IMR-90 (cell line): ENCODE measurements at regions not wholly inside any gene's neighbourhood (a gene's known extent, or its start where the extent isn't known, plus 50 kb on each side); places are given as distances from the start of the nearest gene placed in this dataset.
A peak's percentile ranks its signal among the peaks of the same experiment; 100 is the strongest.

ENCODE experiments used
- ATAC-seq: fragments of 200-7000 bp; cut with Tn5 transposase; 2 replicates; pipeline ENCODE4 v1.9.1; 2020; ENCODE audit warnings: low read depth, mild to moderate bottlenecking, moderate library complexity
- BruUV-seq: library from RNA; stranded (reverse); fragments of 400-500 nt; replicated peaks from 2 replicates; lab custom pipeline; 2021; lab: Mats Ljungman, UMichigan
- CTCF ChIA-PET: fragments of 300-600 bp; formaldehyde crosslinking; extraction: SDS; loops from one replicate; lab custom pipeline; 2021; ENCODE audit warnings: antibody characterized with exemption; lab: Yijun Ruan, JAX
- POLR2A ChIA-PET: fragments of 300-600 bp; sonication (Branson Sonifier 250); formaldehyde crosslinking; loops from one replicate; lab custom pipeline; 2022; ENCODE audit warnings: antibody characterized with exemption; ENCODE audit not compliant: unreplicated experiment; lab: Charles Lee
- DNase-seq: peaks from one replicate; pipeline ENCODE4 v3.0.0; 2013
- H2AFZ ChIP-seq: replicated peaks from 2 replicates; pipeline ENCODE3; 2013; ENCODE audit warnings: low read length, mild to moderate bottlenecking; ENCODE audit not compliant: poor library complexity
- H2AK5ac ChIP-seq: 2 replicates; pipeline ENCODE4 v1.6.1; 2013; ENCODE audit warnings: low read depth, low read length, inconsistent platforms
- H2AK9ac ChIP-seq: replicated peaks from 2 replicates; pipeline ENCODE3; 2013; ENCODE audit warnings: mild to moderate bottlenecking, low read depth, low read length, moderate library complexity; ENCODE audit not compliant: poor library complexity
- H2BK120ac ChIP-seq: 2 replicates; pipeline ENCODE4 v1.6.1; 2013; ENCODE audit warnings: low read depth, low read length, inconsistent platforms
- H2BK15ac ChIP-seq: 3 replicates; pipeline ENCODE4 v1.6.1; 2013; ENCODE audit warnings: low read depth, low read length, inconsistent platforms
- H2BK20ac ChIP-seq: 2 replicates; pipeline ENCODE4 v1.6.1; 2013; ENCODE audit warnings: low read depth, mild to moderate bottlenecking, inconsistent platforms, low read length, moderate library complexity
- H2BK5ac ChIP-seq: 2 replicates; pipeline ENCODE4 v1.6.1; 2013; ENCODE audit warnings: mild to moderate bottlenecking, low read depth, low read length, inconsistent platforms; ENCODE audit not compliant: poor library complexity, severe bottlenecking
- H3K14ac ChIP-seq: replicated peaks from 2 replicates; pipeline ENCODE4 v1.6.1; 2013; ENCODE audit warnings: low read depth, low read length, inconsistent platforms
- H3K18ac ChIP-seq: 2 replicates; pipeline ENCODE4 v1.6.1; 2013; ENCODE audit warnings: low read depth, low read length, control low read depth
- H3K23ac ChIP-seq: 2 replicates; pipeline ENCODE4 v1.6.1; 2013; ENCODE audit warnings: low read depth, low read length, inconsistent platforms
- H3K27ac ChIP-seq: 2 replicates; pipeline ENCODE4 v1.5.1; 2013; ENCODE audit warnings: mild to moderate bottlenecking, control low read depth, low read length; ENCODE audit not compliant: insufficient read depth
- H3K27me3 ChIP-seq: 2 replicates; pipeline ENCODE4 v1.6.1; 2013; ENCODE audit warnings: low read length; ENCODE audit not compliant: control insufficient read depth, insufficient read depth
- H3K36me3 ChIP-seq: 2 replicates; pipeline ENCODE4 v1.6.1; 2013; ENCODE audit warnings: low read length, mixed read lengths; ENCODE audit not compliant: control insufficient read depth, insufficient read depth
- H3K4ac ChIP-seq: 2 replicates; pipeline ENCODE4 v1.6.1; 2013; ENCODE audit warnings: low read depth, low read length, inconsistent platforms
- H3K4me1 ChIP-seq: 2 replicates; pipeline ENCODE4 v1.6.1; 2013; ENCODE audit warnings: low read length, mixed read lengths; ENCODE audit not compliant: control insufficient read depth, insufficient read depth
- H3K4me2 ChIP-seq: 2 replicates; pipeline ENCODE4 v1.6.1; 2013; ENCODE audit warnings: low read depth, mild to moderate bottlenecking, control low read depth, low read length, moderate library complexity
- H3K4me3 ChIP-seq: 2 replicates; pipeline ENCODE4 v1.5.1; 2013; ENCODE audit warnings: low read depth, mild to moderate bottlenecking, control low read depth, low read length, moderate library complexity; ENCODE audit not compliant: insufficient read depth
- H3K56ac ChIP-seq: 2 replicates; pipeline ENCODE4 v1.6.1; 2013; ENCODE audit warnings: low read length, inconsistent platforms; ENCODE audit not compliant: insufficient read depth; ENCODE audit errors: extremely low read depth
- H3K79me1 ChIP-seq, 2 experiments: 2 replicates each; pipeline ENCODE4 v1.6.1; 2013; ENCODE audit warnings: low read length in 2 of 2, inconsistent platforms in 1 of 2, low read depth in 1 of 2
- H3K9ac ChIP-seq: 2 replicates; pipeline ENCODE4 v1.6.1; 2013; ENCODE audit warnings: low read depth, low read length, control low read depth
- H3K9me1 ChIP-seq: 2 replicates; pipeline ENCODE4 v1.6.1; 2013; ENCODE audit warnings: low read length, inconsistent platforms; ENCODE audit not compliant: insufficient read depth
- H3K9me3 ChIP-seq: 2 replicates; pipeline ENCODE4 v1.6.1; 2013; ENCODE audit warnings: low read length; ENCODE audit not compliant: control insufficient read depth, insufficient read depth
- H4K20me1 ChIP-seq: 2 replicates; pipeline ENCODE4 v1.6.1; 2013; ENCODE audit warnings: low read length, inconsistent platforms; ENCODE audit not compliant: insufficient read depth
- H4K5ac ChIP-seq: 2 replicates; pipeline ENCODE4 v1.6.1; 2013; ENCODE audit warnings: mild to moderate bottlenecking, low read depth, low read length, control low read depth
- H4K8ac ChIP-seq, 2 experiments: 2 replicates each; pipeline ENCODE4 v1.6.1; 2013; ENCODE audit warnings: low read depth in 2 of 2, low read length in 2 of 2, control low read depth in 1 of 2, inconsistent platforms in 1 of 2
- H4K91ac ChIP-seq: 2 replicates; pipeline ENCODE4 v1.6.1; 2013; ENCODE audit warnings: low read depth, low read length, inconsistent platforms; ENCODE audit not compliant: insufficient read depth
- BHLHE40 ChIP-seq: fragments of 150-350 bp; IDR thresholded peaks from 2 replicates; pipeline ENCODE4 v1.6.1; 2016; ENCODE audit warnings: mild to moderate bottlenecking, low read depth, low read length
- FOS ChIP-seq: fragments of 150-350 bp; IDR thresholded peaks from 2 replicates; pipeline ENCODE4 v1.6.1; 2016; ENCODE audit warnings: low read depth, low read length
- MAFK ChIP-seq: IDR thresholded peaks from 2 replicates; pipeline ENCODE4 v1.6.1; 2012; ENCODE audit warnings: low read depth, low read length, improper control_type of control experiment
- WGBS, 2 experiments: methylation state at CpG; one replicate each; pipeline versions ENCODE4 v1.1.5 to v1.1.7; 2013; ENCODE audit warnings: missing lambda C conversion rate in 2 of 2; ENCODE audit not compliant: insufficient read length in 1 of 2; ENCODE audit errors: extremely low coverage in 2 of 2; 5-methylcytosine and 5-hydroxymethylcytosine counted together
- dilution Hi-C: fragments of 300-500 bp; cut with HindIII; formaldehyde crosslinking; loops from one replicate; pipeline ENCODE4 v1.14.3; 2018; ENCODE audit warnings: low sequenced_read_pairs; ENCODE audit not compliant: unreplicated experiment
- in situ Hi-C: fragments of 300-500 bp; cut with MboI; formaldehyde crosslinking; loops from 3 replicates; pipeline ENCODE4 v1.14.3; 2019; ENCODE audit warnings: low sequenced_read_pairs, inconsistent platforms, mixed read lengths
- intact Hi-C: fragments of 100-400 bp; cut with micrococcal nuclease; formaldehyde crosslinking; loops from 2 replicates; pipeline ENCODE4 v1.10.0; 2022

DNA sequence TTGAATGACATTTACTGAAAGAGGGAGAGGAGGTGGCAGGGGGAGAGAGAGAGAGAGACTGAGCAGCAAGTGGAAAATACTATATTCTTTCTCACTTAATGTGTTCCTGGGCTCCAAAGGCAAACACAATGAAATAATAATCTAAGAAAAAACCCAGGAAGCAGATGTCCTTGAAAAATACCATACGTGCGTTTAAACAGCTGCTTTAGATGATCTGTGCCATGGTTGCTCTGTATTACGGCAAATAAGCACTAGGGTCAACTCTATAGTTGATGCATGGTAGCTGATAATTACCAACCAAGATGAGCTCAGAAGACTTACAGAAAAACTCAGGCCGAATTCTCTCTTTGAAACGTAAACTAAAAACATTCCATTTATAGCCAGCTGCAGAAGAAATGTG is 410.3 kb upstream of the TBL1XR1 start:
- no CpG with 5 or more reads among the region's 5 CpGs for WGBS, 2 experiments
- dilution Hi-C loops = no loop called here
- Histone ChIP-seq H2AK9ac (no peak overlapping the region), H2BK20ac (no peak overlapping the region), H3K14ac (0 out of 2 replicates have a peak overlapping the region, but pooled peaks have one; percentile 68), H3K9ac (no peak overlapping the region), H4K8ac (no peak overlapping the region), H3K56ac (no peak overlapping the region), H3K23ac (no peak overlapping the region), H3K79me1 (no peaks in the 10 kb centered on the region), H3K36me3 (no peaks in the 10 kb centered on the region), H2AK5ac (no peak overlapping the region), H3K4me3 (no peak overlapping the region), H3K18ac (peak overlapping the region; percentile 65; the same call in 1 of the 2 replicates), H4K91ac (no peak overlapping the region), H2BK5ac (no peak overlapping the region), H2AFZ (no peak overlapping the region), H2BK120ac (no peak overlapping the region), H4K5ac (no peak overlapping the region), H3K27me3 (no peaks in the 10 kb centered on the region), H3K9me1 (no peaks in the 10 kb centered on the region), H3K4me2 (peak overlapping the region; percentile 57; the same call in 1 of the 2 replicates), H3K9me3 (peaks cover 5% of the 10 kb centered on the region), H4K20me1 (no peaks in the 10 kb centered on the region), H3K4ac (no peak overlapping the region), H2BK15ac (no peak overlapping the region), H3K27ac (no peak overlapping the region), H3K4me1 (peaks cover 17% of the 10 kb centered on the region)
- peak; percentile 37 for DNase-seq
- BruUV-seq = no TSS peak
- in situ Hi-C loops = no loop called here
- intact Hi-C loops = no loop called here
- ChIA-PET CTCF (no interaction called here), POLR2A (no interaction called here)
- no peak; the same call in 1 of the 2 replicates for ATAC-seq
- no peak for TF ChIP-seq BHLHE40
- no peak for TF ChIP-seq FOS
- no peak for TF ChIP-seq MAFK
